IPS-18c (cell line): ENCODE measurements at regions not wholly inside any gene's neighbourhood (a gene's known extent, or its start where the extent isn't known, plus 50 kb on each side); places are given as distances from the start of the nearest gene placed in this dataset.
"Not testable (repeated sequence)": the region's sequence is repeated elsewhere in the genome, so short reads cannot be mapped to it uniquely, and the experiment has no call there.

Source experiments
- H3K4me3 ChIP-seq: 2 replicates; pipeline ENCODE4 v1.7.0; 2013; ENCODE audit warnings: low read depth, mild to moderate bottlenecking, low read length, moderate library complexity; ENCODE audit not compliant: insufficient read depth
- H3K9me3 ChIP-seq: one replicate; pipeline ENCODE4 v1.6.1; 2013; ENCODE audit warnings: mild to moderate bottlenecking, low read length, moderate library complexity; ENCODE audit not compliant: control insufficient read depth, insufficient read depth

- Histone ChIP-seq H3K4me3 (no peak overlapping the region), H3K9me3 (no peaks in the 10 kb centered on the region)
Observed at GRCh38 chr18:2150566-2150965, 420.7 kb downstream of the METTL4 start.

- no peak overlapping the region for H3K4me3 ChIP-seq
- peaks cover 6% of the 10 kb centered on the region for H3K9me3 ChIP-seq
Observed at GRCh38 chr18:2154278-2154677, 417.0 kb downstream of the METTL4 start.

GRCh38 chr18:2164644-2165550 is 406.4 kb downstream of the METTL4 start:
- no peak overlapping the region for H3K4me3 ChIP-seq
- peaks cover 6% of the 10 kb centered on the region for H3K9me3 ChIP-seq

- H3K4me3 ChIP-seq, H3K9me3 ChIP-seq: not testable (repeated sequence)
Observed at GRCh38 chr18:2166876-2167275, 404.4 kb downstream of the METTL4 start.

GRCh38 chr18:2168022-2168421 is 403.3 kb downstream of the METTL4 start:
- H3K9me3 ChIP-seq = peaks cover 6% of the 10 kb centered on the region
- no peak overlapping the region for H3K4me3 ChIP-seq

- Histone ChIP-seq H3K9me3 (peaks cover 6% of the 10 kb centered on the region), H3K4me3 (no peak overlapping the region)
Observed at GRCh38 chr18:2169656-2170055, 401.6 kb downstream of the METTL4 start.

- Histone ChIP-seq H3K4me3 (no peak overlapping the region), H3K9me3 (peaks cover 1% of the 10 kb centered on the region)
Observed at GRCh38 chr18:2171840-2172625, 399.3 kb downstream of the METTL4 start.

- Histone ChIP-seq H3K4me3 (no peak overlapping the region), H3K9me3 (no peaks in the 10 kb centered on the region)
Observed at GRCh38 chr18:2172881-2173280, 398.4 kb downstream of the METTL4 start.

GRCh38 chr18:2173486-2173885 is 397.8 kb downstream of the METTL4 start:
- H3K4me3 ChIP-seq = no peak overlapping the region
- H3K9me3 ChIP-seq = no peaks in the 10 kb centered on the region

- no peak overlapping the region for H3K4me3 ChIP-seq
- H3K9me3 ChIP-seq = no peaks in the 10 kb centered on the region
Observed at GRCh38 chr18:2178036-2178435, 393.3 kb downstream of the METTL4 start.

- no peak overlapping the region for H3K4me3 ChIP-seq
- H3K9me3 ChIP-seq = no peaks in the 10 kb centered on the region
Observed at GRCh38 chr18:2179498-2180183, 391.7 kb downstream of the METTL4 start.

- H3K4me3 ChIP-seq = no peak overlapping the region
Observed at GRCh38 chr18:2180586-2180985, 390.7 kb downstream of the METTL4 start.

GRCh38 chr18:2183432-2183831 is 387.9 kb downstream of the METTL4 start:
- H3K4me3 ChIP-seq = no peak overlapping the region
- no peaks in the 10 kb centered on the region for H3K9me3 ChIP-seq

More at GRCh38 chr18:2180586-2180985, 390.7 kb downstream of the METTL4 start:
- no peaks in the 10 kb centered on the region for H3K9me3 ChIP-seq

- Histone ChIP-seq H3K4me3 (no peak overlapping the region), H3K9me3 (no peaks in the 10 kb centered on the region)
Observed at GRCh38 chr18:2186967-2187366, 384.3 kb downstream of the METTL4 start.

- H3K9me3 ChIP-seq = no peaks in the 10 kb centered on the region
- H3K4me3 ChIP-seq = no peak overlapping the region
Observed at GRCh38 chr18:2188258-2188657, 383.0 kb downstream of the METTL4 start.

- Histone ChIP-seq H3K9me3 (no peaks in the 10 kb centered on the region), H3K4me3 (no peak overlapping the region)
Observed at GRCh38 chr18:2191180-2191790, 380.0 kb downstream of the METTL4 start.

GRCh38 chr18:2192562-2192961 is 378.7 kb downstream of the METTL4 start:
- no peak overlapping the region for H3K4me3 ChIP-seq
- H3K9me3 ChIP-seq = no peaks in the 10 kb centered on the region
